Activated CD8-positive, alpha-beta memory T cell treated with anti-CD3 and anti-CD28 coated beads for 1 hour (primary cell): ENCODE measurements at regions not wholly inside any gene's neighbourhood (a gene's known extent, or its start where the extent isn't known, plus 50 kb on each side); places are given as distances from the start of the nearest gene placed in this dataset.
"Not testable (repeated sequence)": the region's sequence is repeated elsewhere in the genome, so short reads cannot be mapped to it uniquely, and the experiment has no call there.

Experiments
- DNase-seq, 2 donors: peaks; one replicate each; pipeline ENCODE4 v3.0.0-alpha.2; 2020; ENCODE audit warnings: low read depth in 1 of 2; ENCODE audit errors: extremely low read depth in 1 of 2

DNA sequence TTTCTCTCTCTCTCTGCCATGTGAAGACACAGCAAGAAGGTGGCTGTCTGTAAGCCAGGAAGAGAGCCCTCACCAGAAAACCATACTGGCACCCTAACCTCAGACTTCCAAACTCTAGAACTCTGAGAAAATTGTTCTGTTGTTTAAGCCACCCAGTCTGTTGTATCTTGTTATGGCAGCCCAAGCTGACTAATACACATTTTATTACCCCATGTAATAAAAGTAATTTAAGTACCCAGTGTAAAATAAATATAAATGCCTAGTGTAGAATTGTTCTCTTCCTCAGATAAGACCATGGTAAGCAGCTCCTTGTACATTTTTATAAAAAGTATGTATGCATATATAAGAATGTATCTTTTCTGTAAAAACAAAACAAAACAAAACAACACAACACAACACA, 119.7 kb downstream of the DTL start:
- DNase-seq: no peak

DNA sequence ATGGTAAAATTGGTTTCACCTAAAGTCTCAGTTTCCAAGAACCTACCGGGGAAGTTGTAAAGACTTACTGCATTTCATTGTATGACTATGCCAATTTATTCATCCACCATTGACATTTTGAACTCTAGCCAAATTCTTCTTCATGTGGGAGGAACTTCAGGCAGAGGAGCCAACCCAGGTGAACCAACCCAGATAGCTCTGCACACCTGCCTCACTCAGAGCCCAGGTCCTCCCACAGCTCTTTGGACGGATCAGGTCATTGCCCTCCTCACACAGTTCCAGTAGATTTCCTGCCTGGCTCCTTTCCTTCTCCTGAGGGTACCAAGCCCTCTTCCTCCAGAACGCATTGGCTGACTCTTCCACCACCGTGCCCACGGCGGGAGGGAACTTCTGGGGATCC, 121.7 kb downstream of the DTL start:
- no peak for DNase-seq

DNA sequence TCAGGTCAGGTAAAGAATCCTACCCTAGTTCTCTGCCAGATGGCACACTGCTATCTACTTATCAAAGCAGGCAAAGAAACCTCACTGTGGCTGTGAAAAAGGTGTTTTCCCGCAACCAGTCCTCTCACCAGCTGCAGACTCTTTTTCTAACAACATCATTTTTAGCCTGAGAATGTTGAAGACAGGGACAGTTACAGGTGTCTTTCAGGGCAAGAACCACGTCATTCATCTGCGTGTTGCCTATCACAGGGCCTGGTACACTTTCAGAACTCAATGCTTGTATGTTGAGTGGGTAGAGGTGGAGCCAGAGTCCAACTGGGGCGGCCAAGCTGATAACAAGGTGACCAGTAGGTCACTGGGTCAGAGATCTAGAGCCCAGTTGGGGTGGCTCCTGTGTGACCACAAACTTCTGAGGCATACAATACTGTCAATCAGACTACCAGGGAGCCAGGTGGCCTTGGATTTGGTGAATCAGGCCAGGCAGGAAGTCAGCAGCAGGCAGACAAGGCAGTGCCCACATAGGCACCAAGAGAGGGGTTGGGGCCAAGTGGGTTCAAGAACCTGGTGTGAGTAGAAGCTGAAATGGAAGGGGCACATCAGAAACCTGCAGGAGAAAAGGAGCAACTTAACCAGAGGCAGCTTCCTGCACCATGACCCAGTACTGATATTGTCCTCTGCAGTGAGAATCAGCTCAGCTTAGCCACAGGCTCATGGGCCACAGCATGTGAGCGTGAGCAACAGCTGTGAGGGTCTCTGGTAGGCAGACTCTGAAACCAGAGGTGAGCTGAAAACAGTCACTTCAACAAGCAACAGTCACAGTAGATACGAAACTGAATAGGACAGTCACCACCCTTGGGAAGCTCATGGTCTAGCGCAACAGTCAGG, 123.6 kb downstream of the DTL start:
- no peak for DNase-seq

DNA sequence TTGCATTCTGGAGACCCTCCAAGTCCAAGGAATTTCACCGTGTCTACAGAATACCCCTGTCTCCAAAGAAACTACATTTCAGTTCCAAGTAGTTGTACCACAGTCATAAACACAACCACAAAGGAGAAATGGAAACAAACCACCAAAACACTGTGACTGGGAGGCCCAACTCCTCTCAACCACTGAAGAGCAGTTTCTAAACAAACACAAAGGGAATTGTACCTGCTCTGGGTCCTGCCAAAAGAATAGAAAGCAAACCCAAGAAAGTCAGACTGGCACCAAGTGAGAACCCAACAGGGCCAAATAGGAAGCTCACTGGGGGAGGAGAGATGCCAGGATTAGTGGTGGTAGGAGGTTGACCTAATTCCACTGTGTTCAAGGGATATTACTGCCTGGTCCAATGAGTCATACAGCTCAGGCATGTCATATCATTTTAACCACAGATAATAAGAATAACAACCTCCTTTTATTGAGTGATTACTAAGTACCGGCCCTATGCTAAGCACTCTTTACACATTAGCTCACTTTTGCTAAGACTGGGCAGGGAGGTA, 123.9 kb upstream of the PPP2R5A start:
- DNase-seq: no peak

DNA sequence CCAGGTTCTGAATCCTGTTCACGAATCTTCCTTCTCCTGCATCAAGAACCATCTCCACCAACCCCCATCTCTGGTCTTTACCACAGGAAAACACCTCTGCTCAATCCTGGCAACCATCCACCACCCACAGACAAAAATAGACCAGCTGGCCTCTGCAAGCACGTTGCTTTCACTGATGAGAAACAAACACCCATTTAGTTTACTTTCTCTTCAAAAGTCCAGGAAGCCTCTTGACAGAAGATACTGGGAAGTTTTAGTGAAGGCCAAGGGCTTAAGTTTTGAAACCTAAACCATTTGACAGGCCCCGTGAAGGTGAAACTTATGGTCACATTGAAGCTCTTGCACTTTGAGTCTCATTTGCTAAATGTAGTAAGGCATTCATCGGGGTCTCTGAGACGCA, 122.6 kb upstream of the PPP2R5A start:
- DNase-seq: no peak

DNA sequence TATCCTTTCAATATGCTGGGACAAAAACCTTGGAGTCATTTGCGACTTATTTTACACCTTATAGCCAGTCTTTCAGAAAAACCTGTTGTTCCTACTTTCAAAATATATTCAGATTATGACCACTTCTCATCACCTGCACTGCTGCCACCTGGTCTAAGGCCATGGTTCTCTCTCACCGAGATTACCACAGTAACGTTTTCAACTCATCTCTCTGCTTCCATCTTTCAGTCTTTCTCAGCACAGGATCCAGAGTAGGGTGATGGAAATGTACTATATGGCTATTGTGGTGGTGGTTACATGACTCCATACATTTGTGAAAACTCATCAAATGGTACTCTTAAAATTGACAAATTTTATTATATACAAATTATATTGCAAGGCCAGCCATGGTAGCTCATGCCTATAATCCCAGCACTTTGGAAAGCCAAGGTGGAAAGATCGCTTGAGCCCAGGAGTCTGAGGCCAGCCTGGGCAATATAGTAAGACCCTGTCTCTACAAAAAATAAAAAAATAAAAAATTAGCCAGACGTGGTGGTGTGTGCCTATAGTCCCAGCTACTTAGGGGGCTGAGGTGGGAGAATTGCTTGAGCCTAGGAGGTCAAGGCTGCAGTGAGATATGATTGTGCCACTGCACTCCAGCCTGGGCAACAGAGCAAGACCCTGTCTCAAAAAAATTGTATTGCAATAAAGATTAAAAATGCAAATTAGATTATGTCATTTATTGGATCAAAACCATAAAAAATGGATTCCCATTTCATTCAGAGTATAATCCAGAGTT, 120.9 kb upstream of the PPP2R5A start:
- DNase-seq: no peak

DNA sequence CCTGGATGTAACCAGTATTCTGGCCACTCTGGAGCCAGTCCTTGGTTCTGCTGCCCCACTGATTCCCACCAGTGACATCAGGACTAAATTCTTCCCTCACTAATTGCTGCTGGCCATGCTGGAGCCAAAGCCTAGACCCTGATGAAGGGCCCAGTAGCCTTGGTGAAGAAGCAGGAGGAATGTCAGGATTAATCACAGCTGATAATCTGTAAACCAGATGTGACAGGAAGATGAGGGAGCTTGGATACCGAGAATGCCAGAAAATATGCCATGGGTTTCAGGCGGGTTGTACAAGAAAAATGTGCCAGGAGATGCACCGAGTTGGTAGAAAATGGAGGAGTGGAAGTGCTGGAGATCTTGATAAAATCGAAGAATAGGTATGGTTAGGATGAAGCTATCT, 119.0 kb upstream of the PPP2R5A start:
- no peak for DNase-seq

DNA sequence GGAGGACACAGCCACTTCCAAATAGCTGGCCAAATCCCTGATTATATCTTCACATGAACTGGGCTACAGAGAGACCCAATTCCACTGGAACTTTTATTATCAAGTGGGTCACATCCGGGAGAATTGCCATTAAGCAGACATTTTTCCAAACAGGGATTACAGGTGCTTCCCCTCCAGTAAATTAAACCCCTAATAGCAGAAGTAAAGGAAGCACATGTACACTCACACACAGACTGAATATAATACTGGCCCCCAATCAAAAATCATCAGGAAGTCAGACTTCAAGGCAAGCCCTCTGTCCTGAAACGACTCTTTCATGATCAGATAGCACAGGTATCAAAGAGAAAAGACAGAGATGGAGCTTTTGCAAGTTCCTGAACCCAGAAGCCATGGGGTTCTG, 118.6 kb upstream of the PPP2R5A start:
- no peak for DNase-seq

DNA sequence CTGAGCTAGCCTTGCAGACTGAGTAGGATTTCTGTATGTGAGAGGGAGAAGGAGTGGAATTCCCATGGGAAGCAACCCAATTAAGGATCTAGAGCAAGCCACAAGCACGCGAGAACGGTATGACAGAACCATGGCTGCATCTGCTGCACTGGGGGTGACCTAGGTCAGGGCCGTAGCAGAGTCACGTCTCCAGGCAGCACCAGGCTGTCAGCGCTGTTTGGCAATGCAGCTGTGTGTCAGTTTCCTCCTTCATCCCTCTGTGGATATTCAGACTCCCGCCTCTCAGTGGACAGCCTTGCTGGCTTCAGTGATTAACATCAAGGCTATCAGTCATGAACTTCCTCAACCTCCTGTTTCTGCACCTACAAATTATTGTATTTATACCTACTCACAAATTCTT, 118.1 kb upstream of the PPP2R5A start:
- no peak for DNase-seq

DNA sequence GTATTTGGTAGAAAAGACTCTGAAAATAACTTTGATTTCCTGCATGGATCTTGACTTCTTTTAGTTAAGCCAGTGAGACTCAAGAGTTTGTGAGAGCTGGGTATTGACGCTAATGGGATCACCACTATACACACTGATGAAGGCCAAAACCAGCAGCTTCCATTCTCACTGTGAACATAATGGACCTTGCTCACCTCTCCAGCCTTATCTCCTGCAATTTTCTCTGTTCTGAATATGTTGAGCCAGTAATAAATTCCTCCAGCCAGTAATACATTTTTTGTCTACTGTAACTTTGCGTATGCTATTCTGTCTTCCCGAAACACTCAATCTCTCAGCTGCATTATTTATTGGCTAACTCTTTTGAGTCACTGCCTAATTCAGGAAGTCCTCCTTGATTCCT, 111.6 kb upstream of the PPP2R5A start:
- no peak for DNase-seq

DNA sequence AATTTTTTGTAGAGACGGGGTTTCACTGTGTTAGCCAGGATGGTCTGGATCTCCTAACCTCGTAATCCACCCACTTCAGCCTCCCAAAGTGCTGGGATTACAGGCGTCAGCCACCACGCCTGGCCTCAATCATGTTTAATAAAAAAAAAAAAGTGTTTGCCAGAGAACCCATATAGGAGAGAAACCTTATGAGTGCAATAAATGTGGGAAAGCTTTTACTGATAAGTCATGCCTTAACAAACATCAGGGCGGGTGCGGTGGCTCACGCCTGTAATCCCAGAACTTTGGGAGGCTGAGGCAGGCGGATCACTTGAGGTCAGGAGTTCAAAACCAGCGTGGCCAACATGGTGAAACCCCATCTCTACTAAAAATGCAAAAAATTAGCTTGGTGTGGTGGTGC, 110.9 kb upstream of the PPP2R5A start:
- DNase-seq: not testable (repeated sequence)

DNA sequence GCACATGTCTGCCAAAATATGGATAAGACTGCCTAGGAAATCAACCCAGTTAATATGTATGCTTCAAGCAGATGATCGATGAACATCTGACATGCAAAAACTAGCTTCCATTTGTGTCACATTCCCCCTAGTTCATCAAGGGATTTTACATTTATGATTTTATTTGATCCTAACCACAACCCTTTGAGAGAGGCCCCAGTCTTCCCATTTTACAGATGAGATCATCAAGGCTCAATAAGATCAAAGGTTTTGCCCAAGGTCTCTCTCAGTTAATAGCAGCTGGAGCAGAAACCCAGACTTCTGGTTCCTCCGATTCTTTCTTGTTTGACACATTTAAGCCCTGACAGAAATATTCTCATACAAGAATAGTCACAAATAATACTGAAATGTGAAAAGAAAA, 107.7 kb upstream of the PPP2R5A start:
- no peak for DNase-seq

DNA sequence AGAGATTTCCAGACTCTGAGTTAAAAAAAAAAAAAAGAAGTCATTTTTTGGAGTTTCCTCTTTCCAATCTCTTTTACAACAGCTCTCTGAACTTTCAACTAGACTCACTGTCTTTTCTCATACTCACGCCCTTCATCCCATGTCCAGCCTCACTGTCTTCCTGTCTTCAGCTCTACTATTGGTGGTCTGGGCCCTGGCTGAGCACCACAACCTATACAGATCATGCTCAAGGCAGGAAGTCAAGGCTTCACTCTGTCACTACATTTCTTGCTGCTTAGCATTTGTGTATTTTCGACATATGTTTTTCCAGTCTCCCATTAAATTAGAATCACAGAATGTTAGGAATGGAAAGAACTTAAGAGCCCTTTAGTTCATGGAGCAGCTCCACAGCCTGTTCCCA, 106.4 kb upstream of the PPP2R5A start:
- no peak for DNase-seq

DNA sequence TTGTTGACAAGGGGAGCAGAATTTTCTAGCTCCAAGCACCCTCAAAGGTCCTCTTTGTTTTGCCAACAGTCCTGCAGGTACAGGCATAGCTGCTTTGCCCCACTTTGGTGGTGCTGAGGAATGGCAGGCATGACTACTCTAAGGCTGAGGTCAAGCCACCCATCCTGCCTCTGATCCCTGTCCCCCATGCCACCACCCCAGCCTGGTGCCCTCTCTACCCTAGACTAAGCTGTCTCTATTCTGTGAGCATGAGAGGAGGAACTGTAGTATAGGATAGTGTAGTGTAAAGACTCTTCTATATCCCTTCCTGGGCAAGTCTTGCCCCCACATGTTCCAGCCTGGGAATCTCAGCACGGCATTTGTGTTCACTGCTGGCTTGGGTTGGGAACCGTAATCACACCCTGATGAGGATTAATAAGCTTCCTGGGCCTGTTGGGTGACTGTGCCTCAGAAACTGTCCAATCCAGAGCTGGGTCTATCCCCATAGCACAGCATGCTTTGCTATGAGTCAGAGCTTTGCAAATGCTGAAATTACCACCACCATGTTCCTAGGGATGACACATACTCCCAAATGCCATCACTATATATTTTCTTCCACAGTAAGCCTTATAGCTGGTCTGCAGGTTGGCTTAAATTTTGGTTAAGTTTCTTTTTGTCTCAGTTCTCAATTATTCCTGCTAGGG, 105.7 kb upstream of the PPP2R5A start:
- no peak for DNase-seq

DNA sequence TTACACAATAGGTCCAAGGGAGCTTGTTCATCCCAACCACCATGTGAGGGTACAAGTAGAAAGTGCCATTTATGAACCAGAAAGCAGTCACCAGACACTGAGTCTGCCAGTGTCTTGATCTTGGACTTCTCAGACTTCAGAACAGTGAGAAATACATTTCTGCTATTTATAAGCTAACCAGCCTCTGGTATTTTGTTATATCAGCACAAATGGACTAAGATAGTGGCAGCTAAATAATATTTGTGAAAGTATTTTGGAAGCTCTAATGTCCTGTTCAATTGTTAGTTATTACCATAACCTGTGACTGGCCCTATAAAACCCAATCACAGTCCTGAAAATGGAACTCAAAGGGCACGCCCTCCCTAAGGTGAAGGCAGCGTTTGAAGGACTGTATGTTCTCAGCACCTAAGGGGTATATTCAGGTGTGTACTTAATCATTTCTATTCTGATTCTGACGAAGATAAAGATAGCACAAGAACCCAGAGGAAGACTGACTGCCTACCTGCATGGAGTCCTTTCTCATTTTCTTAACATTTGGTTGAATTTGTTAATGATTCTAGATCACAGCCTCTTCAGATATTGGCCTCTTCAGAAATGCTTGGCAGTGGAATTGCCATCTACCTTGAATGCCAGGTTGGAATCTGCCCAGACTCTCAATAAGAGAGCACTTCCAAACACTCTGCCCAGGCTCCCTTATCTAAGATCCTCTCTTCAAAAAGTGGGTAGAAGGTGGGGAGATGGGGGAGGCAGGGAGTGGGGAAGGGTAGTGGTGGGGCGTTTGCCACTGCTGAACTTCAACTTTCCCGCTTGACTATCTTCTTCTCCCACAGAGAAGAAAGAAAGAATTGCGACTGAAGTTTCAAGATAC, 104.0 kb upstream of the PPP2R5A start:
- no peak for DNase-seq

DNA sequence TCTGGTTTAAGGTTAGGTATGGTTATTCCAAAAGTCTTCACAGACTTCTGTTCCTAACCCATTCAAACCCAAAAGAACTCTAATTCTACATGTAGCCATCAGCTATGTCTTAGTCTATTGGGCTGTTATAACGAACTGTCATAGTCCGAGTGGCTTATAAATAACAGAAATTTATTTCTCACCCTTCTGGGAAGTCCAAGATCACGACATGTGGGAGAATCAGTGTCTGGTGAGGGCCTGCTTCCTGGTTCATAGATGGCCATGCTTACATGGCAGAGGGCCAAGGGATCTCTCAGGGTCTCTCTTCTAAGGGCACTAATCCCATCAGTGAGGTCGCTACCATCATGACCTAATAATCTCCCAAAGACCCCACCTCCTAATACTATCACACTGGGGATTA, 103.0 kb upstream of the PPP2R5A start:
- no peak for DNase-seq

DNA sequence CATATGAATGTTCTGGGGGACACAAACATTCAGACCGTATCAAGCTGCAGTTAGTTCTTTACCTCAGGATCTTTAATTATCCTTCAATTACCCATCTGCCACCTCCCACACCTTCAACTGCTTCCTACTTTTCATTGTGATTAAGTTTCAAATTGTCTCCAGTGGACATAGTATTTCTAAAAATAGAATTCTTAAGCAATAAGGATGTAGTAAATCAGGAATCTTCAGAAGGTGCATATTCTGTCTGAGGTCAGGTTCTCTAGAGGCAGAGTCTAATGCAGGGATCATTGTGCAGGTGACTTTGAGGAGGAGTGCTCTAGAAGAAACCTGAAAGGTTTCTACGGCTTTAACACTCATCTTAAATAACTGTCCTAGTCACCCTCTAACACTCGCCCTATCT, 102.6 kb upstream of the PPP2R5A start:
- no peak for DNase-seq

DNA sequence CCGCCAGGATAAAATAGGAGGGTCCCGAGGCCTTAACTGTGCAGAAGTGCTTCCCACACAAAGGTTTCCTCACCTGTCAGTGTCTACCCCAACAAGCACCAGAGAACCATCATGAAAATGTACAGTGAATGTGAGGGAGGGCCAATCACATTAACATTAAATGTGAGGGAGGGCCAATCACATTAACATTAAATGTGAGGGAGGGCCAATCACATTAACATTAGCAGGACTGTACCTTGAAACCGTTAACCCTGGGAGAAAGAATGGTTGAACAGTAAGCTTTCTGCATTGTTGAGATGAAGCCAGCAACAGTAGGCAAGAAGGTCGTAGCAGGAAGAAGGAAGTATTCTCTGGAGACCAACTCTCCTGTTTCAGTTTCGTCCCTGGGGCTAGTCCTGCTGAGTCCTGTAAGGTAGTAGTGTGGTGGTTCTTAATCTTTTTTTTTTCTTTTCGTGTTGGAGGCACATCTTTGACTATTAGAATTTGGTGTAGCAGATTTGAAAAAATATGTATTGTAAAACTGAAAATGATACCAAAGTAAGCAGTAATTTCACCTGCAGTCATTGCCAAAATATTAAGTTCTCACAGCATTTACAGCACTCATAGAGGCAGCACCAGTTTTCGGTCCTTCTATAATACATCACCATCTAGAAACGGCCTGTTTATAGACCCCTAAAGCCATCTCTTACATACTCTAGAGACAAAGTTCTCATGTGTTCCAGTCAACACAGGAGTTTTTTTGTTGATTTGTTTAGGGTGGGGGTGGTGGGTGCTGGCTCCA, 98.6 kb upstream of the PPP2R5A start:
- no peak for DNase-seq

DNA sequence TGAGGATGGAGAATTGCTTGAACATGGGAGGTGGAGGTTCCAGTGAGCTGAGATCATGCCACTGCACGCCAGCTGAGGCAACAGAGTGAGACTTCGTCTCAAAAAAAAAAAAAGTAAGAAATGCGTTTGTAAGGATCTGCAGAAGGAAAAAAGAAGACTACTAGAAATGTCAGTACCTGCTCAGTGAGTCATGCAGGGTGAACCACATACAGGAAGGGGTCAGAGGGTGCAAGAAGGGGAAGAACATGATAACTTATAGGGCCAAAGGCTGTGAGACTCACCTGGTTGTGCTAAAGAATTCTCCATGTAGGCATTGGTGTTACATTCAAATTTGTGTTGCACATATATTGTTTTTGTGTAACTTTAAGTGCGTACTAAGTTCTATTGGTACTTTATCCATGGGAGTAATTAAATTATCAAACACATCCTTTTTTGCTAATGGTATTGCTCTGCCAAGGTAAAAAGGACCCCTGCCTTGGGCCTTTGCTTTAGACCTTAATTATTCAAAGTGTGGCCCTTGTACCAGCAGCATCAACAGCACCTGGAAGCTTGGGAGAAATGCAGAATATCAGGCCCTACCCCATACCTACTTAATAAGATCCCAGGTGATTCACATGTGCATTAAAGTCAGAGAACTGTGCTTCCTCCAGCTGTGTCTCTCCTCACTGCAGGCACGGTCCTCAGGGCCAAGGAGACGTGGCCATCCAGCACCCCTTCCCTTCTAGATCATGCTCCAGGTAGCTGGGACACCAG, 96.4 kb upstream of the PPP2R5A start:
- no peak for DNase-seq
